Fibroblast of mammary gland (primary cell): ENCODE measurements at regions not wholly inside any gene's neighbourhood (a gene's known extent, or its start where the extent isn't known, plus 50 kb on each side); places are given as distances from the start of the nearest gene placed in this dataset.

ENCODE experiments used
- DNase-seq: peaks from one replicate; pipeline ENCODE4 v3.0.0-alpha.2; 2010; ENCODE audit warnings: low read depth
- H3K4me3 ChIP-seq: 2 replicates; pipeline ENCODE4 v1.5.1; 2011; ENCODE audit warnings: low read depth, mild to moderate bottlenecking, low read length, moderate library complexity; ENCODE audit not compliant: control insufficient read depth
- TF ChIP-seq, protein P1 (sequence below): conservative IDR thresholded peaks from 2 replicates; pipeline ENCODE4 v1.5.1; 2011; ENCODE audit warnings: low read depth, low read length, inconsistent platforms; ENCODE audit not compliant: control insufficient read depth, insufficient read depth

DNA sequence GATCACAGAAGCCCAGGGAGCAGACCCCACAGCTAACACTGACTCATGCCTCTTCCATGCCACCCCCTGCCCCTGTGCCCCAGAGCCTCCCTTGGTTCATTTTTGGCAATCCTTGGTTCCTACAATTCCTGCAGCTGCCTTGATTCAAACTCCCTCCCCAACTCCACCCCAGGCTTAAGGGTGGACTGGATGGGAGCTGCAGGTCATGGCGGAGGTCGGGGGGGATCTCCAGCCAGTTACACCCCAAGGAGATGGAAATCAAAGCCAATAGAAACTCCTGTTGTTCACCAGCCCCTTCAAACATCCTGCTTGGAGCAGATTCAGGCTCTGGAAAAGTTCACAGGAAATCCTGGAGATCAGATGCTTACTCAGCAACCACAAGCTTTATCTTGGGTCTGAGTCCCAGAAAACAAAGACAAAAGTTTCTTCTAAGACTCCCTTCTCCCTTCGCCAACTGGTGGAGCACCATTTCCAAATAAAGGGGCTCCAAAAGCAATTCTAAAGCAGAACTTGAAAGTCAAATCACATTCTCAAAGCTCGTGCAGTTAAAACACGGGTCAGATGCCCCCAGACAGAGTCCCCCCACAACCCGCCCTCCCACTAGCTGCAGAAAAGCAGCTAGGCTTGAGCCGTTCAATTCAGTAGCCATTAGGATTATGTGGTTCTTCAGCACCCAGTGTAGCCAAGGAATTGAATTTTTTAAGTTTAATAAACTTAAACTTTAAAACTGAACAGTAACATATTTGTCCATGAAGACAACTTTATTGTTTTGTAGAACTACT lies 149.5 kb downstream of the ANKRD60 start:
- peak; percentile 55 for DNase-seq
- TF ChIP-seq, protein P1, sequence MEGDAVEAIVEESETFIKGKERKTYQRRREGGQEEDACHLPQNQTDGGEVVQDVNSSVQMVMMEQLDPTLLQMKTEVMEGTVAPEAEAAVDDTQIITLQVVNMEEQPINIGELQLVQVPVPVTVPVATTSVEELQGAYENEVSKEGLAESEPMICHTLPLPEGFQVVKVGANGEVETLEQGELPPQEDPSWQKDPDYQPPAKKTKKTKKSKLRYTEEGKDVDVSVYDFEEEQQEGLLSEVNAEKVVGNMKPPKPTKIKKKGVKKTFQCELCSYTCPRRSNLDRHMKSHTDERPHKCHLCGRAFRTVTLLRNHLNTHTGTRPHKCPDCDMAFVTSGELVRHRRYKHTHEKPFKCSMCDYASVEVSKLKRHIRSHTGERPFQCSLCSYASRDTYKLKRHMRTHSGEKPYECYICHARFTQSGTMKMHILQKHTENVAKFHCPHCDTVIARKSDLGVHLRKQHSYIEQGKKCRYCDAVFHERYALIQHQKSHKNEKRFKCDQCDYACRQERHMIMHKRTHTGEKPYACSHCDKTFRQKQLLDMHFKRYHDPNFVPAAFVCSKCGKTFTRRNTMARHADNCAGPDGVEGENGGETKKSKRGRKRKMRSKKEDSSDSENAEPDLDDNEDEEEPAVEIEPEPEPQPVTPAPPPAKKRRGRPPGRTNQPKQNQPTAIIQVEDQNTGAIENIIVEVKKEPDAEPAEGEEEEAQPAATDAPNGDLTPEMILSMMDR: no peak

DNA sequence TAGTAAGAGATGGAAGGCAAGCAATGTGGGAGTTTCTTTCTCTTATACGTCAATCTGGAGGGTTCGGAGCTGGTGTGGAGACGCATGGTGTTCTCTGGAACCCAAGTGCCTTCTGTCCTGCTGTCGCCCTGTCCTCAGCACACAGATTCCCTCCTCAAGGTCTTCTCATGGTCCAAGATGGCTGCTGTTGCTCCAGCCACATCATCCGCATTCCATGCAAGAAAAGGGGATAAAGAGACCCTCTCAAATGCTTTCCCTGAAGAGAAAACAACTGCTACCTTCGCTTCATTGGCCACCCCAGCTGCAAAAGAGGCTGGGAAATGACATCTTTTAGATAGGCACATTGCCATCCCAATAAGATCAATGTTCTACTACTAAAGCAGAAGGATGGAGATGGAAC lies 151.2 kb downstream of the ANKRD60 start:
- TF ChIP-seq, protein P1: no peak
- no peak overlapping the region for H3K4me3 ChIP-seq
- no peak for DNase-seq

More for the DNA sequence above, 149.5 kb downstream of the ANKRD60 start:
- H3K4me3 ChIP-seq: no peak overlapping the region

DNA sequence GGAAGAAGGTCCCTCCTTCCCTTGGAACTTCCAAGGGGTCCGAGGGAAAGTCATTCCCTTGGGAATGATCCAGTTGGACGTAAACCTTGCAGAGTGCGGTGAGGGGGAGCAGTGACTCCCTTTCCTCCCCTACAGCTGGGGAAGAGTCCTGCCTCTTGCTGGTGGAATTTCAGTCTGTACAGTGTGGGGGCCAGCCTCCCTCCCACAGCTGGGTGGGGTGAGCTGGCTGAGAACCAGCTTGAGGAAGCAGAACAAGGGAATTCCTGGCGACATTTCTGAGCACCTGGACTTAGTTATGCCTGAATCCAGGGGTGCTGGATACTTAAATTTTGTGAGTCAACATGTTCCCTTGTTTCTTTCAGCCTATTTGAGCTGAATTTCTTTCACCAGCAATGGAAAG lies 152.0 kb downstream of the ANKRD60 start:
- no peak overlapping the region for H3K4me3 ChIP-seq
- TF ChIP-seq, protein P1: no peak
- no peak for DNase-seq

DNA sequence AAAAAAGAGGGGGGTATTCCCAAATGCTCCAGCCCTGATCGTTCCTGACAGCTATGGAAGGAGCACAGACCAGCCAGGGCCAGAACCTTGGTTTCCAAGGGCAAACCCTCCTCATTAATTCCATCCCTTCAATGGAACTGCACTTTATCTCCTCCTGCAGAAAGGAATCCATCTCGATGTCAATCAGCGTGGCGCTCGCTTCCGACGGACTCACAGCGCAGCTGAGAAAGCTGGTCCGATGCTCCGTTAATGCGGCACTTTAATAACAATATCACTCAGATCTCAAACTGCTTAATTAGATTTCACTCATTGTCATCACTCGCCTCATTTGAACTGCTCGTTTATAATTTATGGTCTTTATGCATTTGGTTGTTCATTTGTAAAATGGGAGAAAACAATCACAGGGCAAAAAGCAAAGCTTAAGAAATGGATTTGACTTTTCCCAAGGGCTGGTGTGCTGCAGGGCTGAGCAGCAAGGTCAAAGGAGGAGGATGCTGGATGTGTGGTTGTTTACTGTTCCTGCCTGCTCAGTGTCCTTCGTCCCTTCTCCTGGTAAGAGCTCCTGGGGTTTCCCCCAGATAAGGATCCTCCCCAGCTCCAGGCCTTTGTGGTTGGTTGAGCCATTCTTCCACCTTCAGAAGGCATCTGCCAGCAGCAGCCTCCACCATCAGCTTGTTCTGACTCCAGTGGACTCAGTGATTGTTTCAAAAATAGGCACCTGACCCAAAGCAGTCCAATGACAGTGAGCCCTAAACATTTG lies 152.7 kb downstream of the ANKRD60 start:
- DNase-seq: no peak
- no peak overlapping the region for H3K4me3 ChIP-seq

DNA sequence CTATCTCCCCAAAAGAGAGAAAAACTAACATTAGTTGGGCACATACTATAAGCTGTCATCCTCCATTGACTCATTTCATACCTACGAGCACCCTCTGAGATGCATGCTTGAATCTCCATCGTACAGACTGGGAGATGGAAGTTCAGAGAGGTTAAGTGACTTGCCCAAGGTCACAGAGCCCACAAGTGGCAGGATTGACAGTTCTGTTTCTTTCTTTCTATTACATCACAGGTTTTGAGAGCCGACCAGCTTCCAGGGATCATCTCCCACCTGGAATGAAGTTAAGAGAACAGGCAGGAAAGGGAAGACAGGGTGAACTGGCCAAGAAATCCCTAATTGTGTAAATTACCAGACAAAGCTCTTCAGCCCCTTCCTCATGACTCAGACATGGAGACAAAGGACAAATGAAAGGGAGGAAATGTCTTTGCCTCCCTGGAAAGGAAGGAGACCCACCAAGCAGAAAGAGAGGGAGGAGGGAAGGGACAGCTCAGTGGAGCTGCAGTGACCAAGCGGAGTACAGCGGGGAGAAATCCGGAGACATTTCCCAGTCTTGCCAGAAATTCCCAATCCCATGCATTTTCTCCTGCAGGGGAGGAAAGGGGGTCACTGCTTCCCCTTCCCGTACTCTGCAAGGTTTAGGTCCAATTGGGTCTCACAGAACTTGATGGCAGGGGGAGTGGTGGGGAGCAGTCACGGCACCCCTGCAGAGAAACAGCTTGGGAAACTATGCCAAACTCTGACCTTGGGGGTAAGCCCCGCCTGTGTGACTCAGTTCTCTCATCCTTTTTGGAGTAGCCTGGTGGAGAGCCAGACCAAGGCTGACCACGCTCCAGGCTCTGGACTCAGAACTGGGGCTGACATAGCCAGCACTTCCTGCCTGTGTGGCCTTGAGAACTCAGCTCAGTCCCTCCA lies 154.3 kb downstream of the ANKRD60 start:
- H3K4me3 ChIP-seq: no peak overlapping the region
- peak; percentile 58 for DNase-seq
- TF ChIP-seq, protein P1: no peak

More for the DNA sequence above, 152.7 kb downstream of the ANKRD60 start:
- TF ChIP-seq, protein P1: no peak
